Gastrocnemius medialis (tissue), 4 donors: ENCODE measurements at regions not wholly inside any gene's neighbourhood (a gene's known extent, or its start where the extent isn't known, plus 50 kb on each side); places are given as distances from the start of the nearest gene placed in this dataset.

Source experiments
- ATAC-seq, 2 donors: fragments of 150-250 bp; one replicate each; pipeline ENCODE4 v1.9.1; 2016
- DNase-seq, 2 donors: peaks; one replicate each; pipeline ENCODE4 v3.0.0-alpha.2; 2019
- H3K27ac ChIP-seq, 4 donors: fragments of 200-600 bp; sonication (generic); 1 replicate in 1 of 4; 2 replicates in 3 of 4; pipeline ENCODE4 v1.5.1; 2016 to 2018; ENCODE audit warnings: mild to moderate bottlenecking in 2 of 4, moderate library complexity in 1 of 4
- H3K27me3 ChIP-seq, 3 donors: fragments of 200-600 bp; sonication (generic) in 2 of 3; 1 replicate in 1 of 3; 2 replicates in 2 of 3; pipeline versions ENCODE4 v1.5.1 to v1.6.0; 2016 to 2019; ENCODE audit warnings: mild to moderate bottlenecking in 1 of 3, moderate library complexity in 1 of 3
- H3K36me3 ChIP-seq, 2 donors: fragments of 200-600 bp; sonication (generic) in 1 of 2; one replicate each; pipeline ENCODE4 v1.5.1; 2017 to 2018
- H3K4me1 ChIP-seq, 2 donors: fragments of 200-600 bp; sonication (generic) in 1 of 2; one replicate each; pipeline ENCODE4 v1.5.1; 2016 to 2017; ENCODE audit warnings: mild to moderate bottlenecking in 2 of 2
- H3K4me3 ChIP-seq, 4 donors: fragments of 200-600 bp; sonication (generic) in 3 of 4; 1 replicate in 1 of 4; 2 replicates in 3 of 4; pipeline ENCODE4 v1.5.1; 2016 to 2019; ENCODE audit warnings: mild to moderate bottlenecking in 2 of 4
- H3K9me3 ChIP-seq, 3 donors: fragments of 200-600 bp; sonication (generic) in 2 of 3; 1 replicate in 1 of 3; 2 replicates in 2 of 3; pipeline ENCODE4 v1.5.1; 2016 to 2019
- CTCF ChIP-seq, 5 experiments: fragments of 450-650 bp in 3 of 5; fragments of 200-600 bp in 2 of 5; sonication (generic) in 2 of 5; IDR thresholded peaks in 4 of 5; conservative IDR thresholded peaks in 1 of 5; 1 replicate in 4 of 5; 2 replicates in 1 of 5; pipeline ENCODE4 v1.5.1; 2016 to 2019; ENCODE audit warnings: antibody characterized with exemption in 5 of 5, mild to moderate bottlenecking in 3 of 5, moderate library complexity in 3 of 5
- POLR2A ChIP-seq, 2 donors: fragments of 450-650 bp; IDR thresholded peaks; one replicate each; pipeline ENCODE4 v1.6.1; 2017; ENCODE audit warnings: antibody characterized with exemption in 2 of 2, mild to moderate bottlenecking in 2 of 2, moderate library complexity in 2 of 2
- in situ Hi-C, 4 donors: fragments of 200-750 bp; cut with MboI; loops; one replicate each; pipeline versions ENCODE4 v1.15.0 to v1.8.0; 2017; ENCODE audit warnings: low sequenced_read_pairs in 4 of 4
- intact Hi-C: fragments of 100-400 bp; cut with DNase I; formaldehyde crosslinking; loops from one replicate; pipeline ENCODE4 v1.15.1; 2023; ENCODE audit warnings: low total_unique reads

GRCh38 chr12:118704527-118705241, 276.7 kb upstream of the SRRM4 start:
- intact Hi-C loops: no loop called here

GRCh38 chr12:118706437-118706836, 274.9 kb upstream of the SRRM4 start:
- no peaks in the 10 kb centered on the region for H3K27me3 ChIP-seq
- no peak for DNase-seq
- H3K4me1 ChIP-seq: no peaks in the 10 kb centered on the region
- no peak for TF ChIP-seq CTCF (IDR thresholded peaks at IDR 0.05 in 4 of 5, conservative IDR thresholded peaks at IDR 0.05 in 1 of 5)
- TF ChIP-seq POLR2A (IDR thresholded peaks at IDR 0.05): no peak
- in situ Hi-C loops (no loop called here), intact Hi-C loops (no loop called here)
- no peaks in the 10 kb centered on the region for H3K9me3 ChIP-seq
- no peaks in the 10 kb centered on the region for H3K36me3 ChIP-seq
- no peak overlapping the region for H3K27ac ChIP-seq
- ATAC-seq: no peak
- H3K4me3 ChIP-seq: no peak overlapping the region

More at GRCh38 chr12:118704527-118705241, 276.7 kb upstream of the SRRM4 start:
- in situ Hi-C loops: no loop called here
- no peak overlapping the region for H3K4me3 ChIP-seq
- no peak for TF ChIP-seq CTCF (IDR thresholded peaks at IDR 0.05 in 4 of 5, conservative IDR thresholded peaks at IDR 0.05 in 1 of 5)
- TF ChIP-seq POLR2A (IDR thresholded peaks at IDR 0.05): no peak
- H3K4me1 ChIP-seq: no peaks in the 10 kb centered on the region
- no peak overlapping the region for H3K27ac ChIP-seq
- no peaks in the 10 kb centered on the region for H3K9me3 ChIP-seq
- no peaks in the 10 kb centered on the region for H3K36me3 ChIP-seq
- ATAC-seq (no peak), DNase-seq (no peak)
- no peaks in the 10 kb centered on the region for H3K27me3 ChIP-seq

- DNase-seq: no peak
- Histone ChIP-seq H3K27ac (no peak overlapping the region), H3K36me3 (no peaks in the 10 kb centered on the region), H3K4me3 (no peak overlapping the region), H3K4me1 (no peaks in the 10 kb centered on the region), H3K27me3 (peaks cover 0 to 4% (median 0%) of the 10 kb centered on the region in 3 donors), H3K9me3 (no peaks in the 10 kb centered on the region)
- TF ChIP-seq CTCF (IDR thresholded peaks at IDR 0.05 in 4 of 5, conservative IDR thresholded peaks at IDR 0.05 in 1 of 5) (no peak), POLR2A (IDR thresholded peaks at IDR 0.05) (no peak)
- in situ Hi-C loops: no loop called here
- intact Hi-C loops: no loop called here
- ATAC-seq: no peak
Observed at GRCh38 chr12:118709946-118710345, 271.4 kb upstream of the SRRM4 start.

- Histone ChIP-seq H3K27ac (no peak overlapping the region), H3K4me1 (no peaks in the 10 kb centered on the region), H3K9me3 (no peaks in the 10 kb centered on the region), H3K27me3 (peaks cover 0 to 4% (median 0%) of the 10 kb centered on the region in 3 donors), H3K4me3 (no peak overlapping the region), H3K36me3 (no peaks in the 10 kb centered on the region)
- in situ Hi-C loops (no loop called here), intact Hi-C loops (no loop called here)
- DNase-seq (no peak), ATAC-seq (no peak)
- TF ChIP-seq CTCF (IDR thresholded peaks at IDR 0.05 in 4 of 5, conservative IDR thresholded peaks at IDR 0.05 in 1 of 5): no peak
Observed at GRCh38 chr12:118711185-118711584, 270.2 kb upstream of the SRRM4 start.

GRCh38 chr12:118714051-118714460, 267.3 kb upstream of the SRRM4 start:
- intact Hi-C loops (no loop called here), in situ Hi-C loops (no loop called here)
- Histone ChIP-seq H3K27ac (no peak overlapping the region), H3K27me3 (peaks cover 0 to 4% (median 0%) of the 10 kb centered on the region in 3 donors), H3K4me1 (no peaks in the 10 kb centered on the region), H3K36me3 (no peaks in the 10 kb centered on the region), H3K9me3 (no peaks in the 10 kb centered on the region), H3K4me3 (no peak overlapping the region)
- TF ChIP-seq CTCF (IDR thresholded peaks at IDR 0.05 in 4 of 5, conservative IDR thresholded peaks at IDR 0.05 in 1 of 5) (no peak), POLR2A (IDR thresholded peaks at IDR 0.05) (no peak)
- ATAC-seq: no peak
- DNase-seq: no peak
